ENCODE measurements at regions not wholly inside any gene's neighbourhood (a gene's known extent, or its start where the extent isn't known, plus 50 kb on each side); places are given as distances from the start of the nearest gene placed in this dataset.

DNA sequence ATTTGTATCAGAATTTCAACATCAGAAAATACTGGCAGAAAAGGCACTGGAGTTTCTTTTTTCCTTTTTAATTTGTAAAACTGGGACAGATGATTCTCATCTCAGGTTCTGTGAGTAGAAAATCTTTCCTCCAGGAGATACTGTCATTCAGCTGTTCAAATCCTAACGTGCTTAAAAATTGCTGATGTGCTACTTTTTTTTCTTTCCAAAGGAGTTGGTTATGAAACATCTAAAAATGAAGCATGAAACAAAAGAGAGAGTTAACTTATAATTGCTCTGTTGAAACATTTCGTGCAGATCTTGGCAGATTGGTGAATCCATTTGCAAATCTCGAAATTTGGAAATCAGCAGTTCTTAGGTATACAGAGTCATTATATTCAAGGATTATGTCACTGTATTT, 622.6 kb downstream of the RNF144B start:
- WGBS, 2 donors = 38 to 58% methylated on average over 3 of the region's 3 CpGs
- TF ChIP-seq, protein P1, sequence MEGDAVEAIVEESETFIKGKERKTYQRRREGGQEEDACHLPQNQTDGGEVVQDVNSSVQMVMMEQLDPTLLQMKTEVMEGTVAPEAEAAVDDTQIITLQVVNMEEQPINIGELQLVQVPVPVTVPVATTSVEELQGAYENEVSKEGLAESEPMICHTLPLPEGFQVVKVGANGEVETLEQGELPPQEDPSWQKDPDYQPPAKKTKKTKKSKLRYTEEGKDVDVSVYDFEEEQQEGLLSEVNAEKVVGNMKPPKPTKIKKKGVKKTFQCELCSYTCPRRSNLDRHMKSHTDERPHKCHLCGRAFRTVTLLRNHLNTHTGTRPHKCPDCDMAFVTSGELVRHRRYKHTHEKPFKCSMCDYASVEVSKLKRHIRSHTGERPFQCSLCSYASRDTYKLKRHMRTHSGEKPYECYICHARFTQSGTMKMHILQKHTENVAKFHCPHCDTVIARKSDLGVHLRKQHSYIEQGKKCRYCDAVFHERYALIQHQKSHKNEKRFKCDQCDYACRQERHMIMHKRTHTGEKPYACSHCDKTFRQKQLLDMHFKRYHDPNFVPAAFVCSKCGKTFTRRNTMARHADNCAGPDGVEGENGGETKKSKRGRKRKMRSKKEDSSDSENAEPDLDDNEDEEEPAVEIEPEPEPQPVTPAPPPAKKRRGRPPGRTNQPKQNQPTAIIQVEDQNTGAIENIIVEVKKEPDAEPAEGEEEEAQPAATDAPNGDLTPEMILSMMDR (IDR thresholded peaks at IDR 0.05) = no peak
- no peak for TF ChIP-seq POLR2A (IDR thresholded peaks at IDR 0.05)
- DNase-seq (ENCODE audit: low spot score in 2 of 2) = no peak
- H3K4me3 ChIP-seq (ENCODE audit: low read depth, poor library complexity, severe bottlenecking) = no peak overlapping the region
- intact Hi-C loops (cut with DNase I; ENCODE audit: low total_unique reads) = no loop called here

DNA sequence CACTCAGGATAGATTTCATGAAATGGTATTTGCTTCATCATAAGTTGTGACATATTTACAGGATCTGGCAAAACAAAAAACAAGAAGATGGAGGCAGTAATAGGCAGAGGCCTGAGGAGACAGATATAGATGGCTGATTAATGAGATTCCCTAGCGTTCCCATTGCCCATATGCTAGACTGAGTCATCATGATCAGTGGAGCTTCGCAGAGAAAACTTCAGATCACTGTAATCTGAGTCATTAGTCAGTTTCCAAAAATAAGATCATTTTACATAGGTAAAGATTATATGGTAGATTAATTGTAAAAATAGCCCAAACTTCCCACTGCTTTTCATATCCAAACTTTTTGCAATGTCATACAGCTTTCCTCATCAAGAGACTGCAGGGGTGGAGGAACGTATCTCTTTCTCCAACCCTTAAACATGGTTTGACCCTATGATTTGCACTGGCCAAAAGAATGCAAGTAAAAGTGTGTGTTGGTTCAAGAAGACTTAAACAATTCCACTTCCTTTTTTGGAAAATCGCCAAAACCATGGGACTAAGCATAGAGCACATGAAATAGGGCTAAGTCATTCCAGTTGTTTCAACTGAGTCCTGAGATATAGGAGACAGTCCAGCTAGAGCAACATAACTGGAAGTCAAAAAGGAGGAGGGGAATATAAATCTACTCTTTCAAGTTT, 626.0 kb downstream of the RNF144B start:
- 61 to 70% methylated on average over 4 of the region's 4 CpGs for WGBS, 2 donors
- intact Hi-C loops (cut with DNase I; ENCODE audit: low total_unique reads) = no loop called here
- H3K4me3 ChIP-seq (ENCODE audit: low read depth, poor library complexity, severe bottlenecking) = no peak overlapping the region
- no peak for DNase-seq (ENCODE audit: low spot score in 2 of 2)
- TF ChIP-seq, protein P1 (IDR thresholded peaks at IDR 0.05) = no peak
- no peak for TF ChIP-seq POLR2A (IDR thresholded peaks at IDR 0.05)

- no peak for DNase-seq (ENCODE audit: low spot score in 2 of 2)
- TF ChIP-seq, protein P1 (IDR thresholded peaks at IDR 0.05) = no peak
- H3K4me3 ChIP-seq (ENCODE audit: low read depth, poor library complexity, severe bottlenecking) = no peak overlapping the region
- intact Hi-C loops (cut with DNase I; ENCODE audit: low total_unique reads) = no loop called here
- WGBS, 2 donors = 35 to 44% methylated on average over 4 of the region's 4 CpGs
Measured at GRCh38 chr6:19024737-19025136, 637.6 kb downstream of the RNF144B start.

- no peak for DNase-seq (ENCODE audit: low spot score in 2 of 2)
- WGBS, 2 donors = 67 to 70% methylated on average over 3 of the region's 3 CpGs
- TF ChIP-seq POLR2A (IDR thresholded peaks at IDR 0.05) = no peak
- TF ChIP-seq, protein P1 (IDR thresholded peaks at IDR 0.05) = no peak
- intact Hi-C loops (cut with DNase I; ENCODE audit: low total_unique reads) = no loop called here
- no peak overlapping the region for H3K4me3 ChIP-seq (ENCODE audit: low read depth, poor library complexity, severe bottlenecking)
Measured at GRCh38 chr6:19028201-19028600, 641.1 kb downstream of the RNF144B start.

DNA sequence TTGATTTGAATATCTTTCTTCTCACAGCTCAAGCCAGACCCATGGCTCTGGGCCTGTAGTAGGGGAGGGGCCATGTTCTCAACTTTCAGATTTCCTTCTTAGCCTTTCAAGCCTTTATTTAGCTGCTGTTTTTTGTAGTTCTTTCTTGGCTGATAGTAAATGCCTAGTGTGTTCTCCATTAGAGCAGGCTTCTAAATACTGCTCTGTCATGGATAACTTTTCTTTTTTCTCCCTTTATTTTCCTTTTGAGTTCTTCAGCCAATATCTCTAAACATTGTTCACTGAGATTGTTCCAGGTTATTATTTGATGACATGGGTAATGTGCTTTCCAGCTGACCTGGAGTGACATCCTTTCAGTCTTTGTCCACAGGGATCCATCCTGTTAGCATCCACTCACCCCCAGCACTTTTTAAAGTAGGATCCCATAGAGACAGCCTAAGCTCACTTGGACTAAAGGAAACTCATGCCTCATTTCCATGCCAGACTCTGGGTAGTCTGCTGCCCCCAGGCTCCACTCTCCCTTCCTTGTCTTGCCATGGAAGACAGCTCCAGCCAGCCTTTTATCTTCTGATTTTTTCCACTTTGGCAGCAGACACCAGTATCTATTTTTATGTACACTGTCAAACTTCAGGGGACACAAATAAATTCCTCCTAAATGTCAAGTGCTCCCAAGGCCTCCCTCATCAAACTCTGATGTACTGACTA, 645.6 kb downstream of the RNF144B start:
- intact Hi-C loops (cut with DNase I; ENCODE audit: low total_unique reads) = no loop called here

More for the DNA sequence above, 645.6 kb downstream of the RNF144B start:
- no peak for DNase-seq (ENCODE audit: low spot score in 2 of 2)
- TF ChIP-seq, protein P1 (IDR thresholded peaks at IDR 0.05) = no peak
- no peak for TF ChIP-seq POLR2A (IDR thresholded peaks at IDR 0.05)
- no peak overlapping the region for H3K4me3 ChIP-seq (ENCODE audit: low read depth, poor library complexity, severe bottlenecking)

Measured in lower leg skin (tissue), 4 donors.